GM19025 (cell line): ENCODE measurements at regions not wholly inside any gene's neighbourhood (a gene's known extent, or its start where the extent isn't known, plus 50 kb on each side); places are given as distances from the start of the nearest gene placed in this dataset.
A peak's percentile ranks its signal among the peaks of the same experiment; 100 is the strongest.
"Not testable (repeated sequence)": the region's sequence is repeated elsewhere in the genome, so short reads cannot be mapped to it uniquely, and the experiment has no call there.

ENCODE experiments used
- ATAC-seq: cut with Tn5 transposase; IDR thresholded peaks from one replicate; pipeline ENCODE4 v1.9.1; 2021; ENCODE audit warnings: mild to moderate bottlenecking, low read depth, moderate library complexity; ENCODE audit not compliant: unreplicated experiment

GRCh38 chr12:89882050-89882449 is 173.4 kb upstream of the ATP2B1 start:
- ATAC-seq: peak; percentile 32

- ATAC-seq: peak; percentile 93
These were observed 172.2 kb upstream of the ATP2B1 start for GRCh38 chr12:89880690-89881350.

GRCh38 chr12:89879766-89880165 is 171.1 kb upstream of the ATP2B1 start:
- no peak for ATAC-seq

- no peak for ATAC-seq
These were observed 170.3 kb upstream of the ATP2B1 start for GRCh38 chr12:89878950-89879349.

GRCh38 chr12:89878327-89878726 is 169.7 kb upstream of the ATP2B1 start:
- ATAC-seq: no peak

GRCh38 chr12:89877671-89878070 is 169.0 kb upstream of the ATP2B1 start:
- no peak for ATAC-seq

- no peak for ATAC-seq
These were observed 168.5 kb upstream of the ATP2B1 start for GRCh38 chr12:89877136-89877535.

GRCh38 chr12:89875809-89876208 is 167.2 kb upstream of the ATP2B1 start:
- no peak for ATAC-seq

- no peak for ATAC-seq
These were observed 166.6 kb upstream of the ATP2B1 start for GRCh38 chr12:89875225-89875624.

GRCh38 chr12:89874146-89874545 is 165.5 kb upstream of the ATP2B1 start:
- no peak for ATAC-seq

- no peak for ATAC-seq
These were observed 165.1 kb upstream of the ATP2B1 start for GRCh38 chr12:89873745-89874144.

- no peak for ATAC-seq
These were observed 164.4 kb upstream of the ATP2B1 start for GRCh38 chr12:89872922-89873630.

GRCh38 chr12:89870413-89871184 is 162.0 kb upstream of the ATP2B1 start:
- ATAC-seq: no peak

- not testable (repeated sequence) for ATAC-seq
These were observed 159.0 kb upstream of the ATP2B1 start for GRCh38 chr12:89867611-89868010.

- no peak for ATAC-seq
These were observed 155.8 kb upstream of the ATP2B1 start for GRCh38 chr12:89864411-89864810.

- no peak for ATAC-seq
These were observed 155.3 kb upstream of the ATP2B1 start for GRCh38 chr12:89863968-89864367.

- peak; percentile 58 for ATAC-seq
These were observed 154.9 kb upstream of the ATP2B1 start for GRCh38 chr12:89863493-89863938.

GRCh38 chr12:89862511-89863445 is 154.1 kb upstream of the ATP2B1 start:
- peak; percentile 59 for ATAC-seq

GRCh38 chr12:89861086-89861485 is 152.4 kb upstream of the ATP2B1 start:
- no peak for ATAC-seq

- ATAC-seq: no peak
These were observed 151.0 kb upstream of the ATP2B1 start for GRCh38 chr12:89859508-89860220.
